GM19324 (cell line): ENCODE measurements at regions not wholly inside any gene's neighbourhood (a gene's known extent, or its start where the extent isn't known, plus 50 kb on each side); places are given as distances from the start of the nearest gene placed in this dataset.

Source experiments
- ATAC-seq: cut with Tn5 transposase; IDR thresholded peaks from one replicate; pipeline ENCODE4 v1.9.1; 2021; ENCODE audit warnings: mild to moderate bottlenecking, moderate library complexity; ENCODE audit not compliant: unreplicated experiment, low FRiP score

DNA sequence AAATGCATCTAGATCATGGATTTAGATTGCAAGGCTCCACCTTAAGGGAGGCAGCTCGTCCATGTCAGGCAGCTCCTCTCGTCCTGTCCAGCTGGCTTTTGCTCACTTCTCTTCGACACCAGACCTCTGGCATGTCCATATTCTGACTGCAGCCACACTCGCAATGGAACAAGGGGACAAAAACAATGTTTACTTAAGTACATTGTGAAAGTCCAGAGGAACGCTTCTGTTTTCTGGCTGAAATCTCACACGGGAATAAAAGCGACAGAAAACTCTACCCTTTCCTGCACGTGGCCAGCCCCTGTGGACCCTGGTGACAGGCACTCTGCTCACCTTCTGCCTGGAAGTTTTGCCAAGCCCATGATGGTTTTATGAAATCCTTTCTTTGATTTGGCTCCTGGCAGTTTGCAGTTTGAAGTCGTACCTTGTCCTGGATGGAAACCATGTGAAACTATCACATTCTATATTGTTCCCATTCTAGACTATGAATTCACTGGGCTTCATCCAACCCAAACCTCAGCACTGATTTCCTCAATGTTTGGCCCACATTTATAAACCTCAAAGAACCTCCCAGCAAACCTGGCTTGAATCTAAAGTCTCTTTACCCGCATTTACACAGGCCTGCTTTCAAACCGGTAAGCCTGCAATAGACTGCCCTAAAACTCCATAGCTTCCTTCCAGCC is 134.3 kb upstream of the PIEZO2 start:
- ATAC-seq = no peak

DNA sequence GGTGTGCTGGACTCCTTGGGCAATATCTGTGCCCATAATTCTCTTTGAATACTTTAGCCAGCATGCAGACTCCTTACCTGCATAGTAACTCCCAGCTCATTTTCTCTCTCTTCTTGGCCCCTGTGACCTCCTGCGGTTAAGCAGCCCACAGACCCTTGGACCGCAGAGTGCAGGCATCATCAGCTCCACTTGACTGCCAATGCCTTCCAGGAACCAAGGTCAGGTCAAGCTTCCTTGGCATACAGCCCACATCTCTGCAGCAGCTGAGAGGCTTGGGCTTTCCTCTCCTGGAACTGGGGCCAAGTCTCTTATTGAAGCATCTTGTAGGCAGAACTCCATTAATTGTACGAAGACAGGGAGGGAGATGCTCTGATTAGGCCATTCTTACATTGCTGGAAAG is 130.1 kb upstream of the PIEZO2 start:
- ATAC-seq = no peak

DNA sequence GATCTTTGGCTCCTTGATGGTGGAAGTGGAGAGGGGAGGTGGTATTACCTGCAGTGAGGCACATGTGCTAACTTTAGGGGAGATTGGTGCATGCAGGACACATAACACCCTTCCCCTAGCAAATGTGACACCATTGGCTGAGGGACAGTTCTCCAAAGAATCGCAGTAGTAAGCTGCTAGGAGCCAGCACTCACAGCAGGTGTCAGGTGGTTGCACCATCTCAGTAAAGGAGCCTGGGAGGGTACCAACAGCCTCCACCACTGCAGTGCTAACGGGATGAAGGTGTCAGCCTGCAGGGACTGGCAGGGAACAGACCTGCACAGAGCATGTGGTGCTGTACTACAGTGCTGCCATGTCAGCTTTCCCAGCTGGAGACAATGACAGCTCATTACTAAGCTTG is 127.3 kb upstream of the PIEZO2 start:
- no peak for ATAC-seq

DNA sequence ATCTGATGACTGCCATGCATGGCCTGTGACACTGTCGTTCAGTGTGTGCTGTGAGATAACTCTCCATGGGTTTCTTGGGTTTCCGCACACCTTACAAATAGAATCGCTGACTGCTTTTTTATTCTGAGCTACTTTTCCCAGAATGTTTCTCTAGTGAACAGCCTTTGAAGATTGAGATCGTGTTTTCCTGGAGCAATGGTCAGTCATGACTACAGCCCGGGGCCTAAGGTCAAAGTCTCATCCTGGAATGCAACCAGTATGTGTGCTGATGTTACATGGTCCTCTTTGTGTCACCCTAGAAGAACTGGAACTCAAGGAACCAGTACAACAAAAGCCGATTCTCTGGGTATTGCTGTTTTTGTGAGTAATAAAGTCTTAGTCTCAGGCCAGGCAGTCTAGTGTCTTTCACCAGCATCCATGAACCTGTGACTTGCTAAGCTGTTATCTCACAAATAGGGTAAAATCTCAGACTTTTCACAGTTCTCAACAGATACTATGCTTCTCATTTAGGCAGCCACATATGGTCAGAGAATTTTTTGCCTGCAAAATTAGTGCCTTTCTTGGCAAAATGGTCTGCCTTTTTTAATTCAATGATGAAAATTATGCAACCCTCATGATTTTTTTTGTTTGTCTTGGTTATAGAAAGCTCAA is 124.9 kb upstream of the PIEZO2 start:
- no peak for ATAC-seq

DNA sequence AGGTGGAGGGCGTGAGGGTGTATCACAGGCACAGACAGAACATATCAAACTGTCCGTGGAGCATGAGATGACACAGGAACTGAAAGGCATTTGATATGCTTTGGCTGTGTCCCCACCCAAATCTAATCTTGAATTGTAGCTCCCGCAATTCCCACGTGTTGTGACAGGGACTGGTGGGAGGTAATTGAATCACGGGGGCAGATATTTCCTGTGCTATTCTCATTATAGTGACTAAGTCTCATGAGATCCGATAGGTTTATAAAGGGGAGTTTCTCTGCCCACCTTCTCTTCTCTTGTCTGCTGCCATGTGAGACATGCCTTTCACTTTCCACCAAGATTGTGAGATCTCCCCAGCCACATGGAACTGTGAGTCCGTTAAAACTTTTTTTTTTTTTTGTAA is 123.1 kb upstream of the PIEZO2 start:
- no peak for ATAC-seq

DNA sequence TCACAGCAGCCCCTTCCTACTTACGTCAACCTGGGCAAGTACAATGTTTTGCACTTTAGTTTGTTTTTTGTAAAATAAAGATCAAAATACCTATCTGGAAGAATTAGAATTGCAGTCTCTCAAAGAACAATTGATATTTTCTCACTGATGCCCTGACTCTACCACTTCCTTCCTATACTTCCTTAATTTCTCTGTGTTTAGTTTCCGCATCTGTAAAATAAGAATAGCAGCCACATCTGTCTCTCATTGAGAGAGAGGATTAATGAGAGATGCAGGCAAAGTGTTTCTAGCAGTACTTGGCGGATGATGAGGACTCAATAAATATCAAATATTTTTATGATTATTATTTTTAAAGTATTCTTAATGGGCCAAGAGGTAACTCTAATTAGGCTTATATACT is 122.6 kb upstream of the PIEZO2 start:
- ATAC-seq = no peak

DNA sequence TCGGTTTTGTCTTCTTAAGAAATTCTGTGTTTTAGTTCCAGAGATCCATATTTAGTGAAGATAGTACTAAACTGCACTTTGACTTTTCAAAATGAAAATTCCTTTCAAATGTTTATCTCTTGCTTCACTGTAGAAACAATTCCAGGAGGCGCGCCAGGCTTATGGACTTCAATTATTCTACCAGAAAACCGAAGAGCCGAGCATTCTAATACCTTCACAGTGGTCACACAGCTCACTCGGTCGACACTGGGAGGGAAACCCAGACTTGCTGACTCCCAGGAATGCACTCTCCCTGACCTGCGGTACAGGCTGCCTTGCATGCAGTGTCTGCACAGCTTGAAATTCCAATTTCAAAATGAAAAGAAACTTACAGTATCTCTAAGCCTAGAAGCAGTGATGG is 119.9 kb upstream of the PIEZO2 start:
- no peak for ATAC-seq

DNA sequence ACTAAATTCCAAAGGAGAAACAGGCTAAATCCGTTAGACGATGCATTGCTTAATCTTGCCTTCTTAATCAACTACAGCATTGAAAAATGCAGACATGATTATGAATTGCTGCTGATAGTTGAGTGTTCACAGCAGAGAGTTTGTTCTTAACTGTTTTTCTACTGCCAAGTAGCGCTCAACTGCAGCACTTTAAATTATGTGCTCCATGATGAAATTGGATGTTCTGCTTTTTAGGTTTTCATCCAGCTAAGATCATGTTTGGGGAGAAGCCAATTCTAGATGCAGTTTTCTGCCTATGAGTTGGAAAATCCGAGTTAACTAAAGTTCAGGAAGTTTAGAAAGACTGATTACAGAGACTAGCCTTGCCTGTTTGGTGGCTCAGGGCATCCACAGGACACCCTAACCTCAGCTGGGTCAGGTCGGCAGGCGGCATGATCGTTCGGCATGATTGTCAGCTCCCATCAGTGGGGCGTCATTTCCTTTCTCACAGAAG is 119.4 kb upstream of the PIEZO2 start:
- ATAC-seq = no peak

DNA sequence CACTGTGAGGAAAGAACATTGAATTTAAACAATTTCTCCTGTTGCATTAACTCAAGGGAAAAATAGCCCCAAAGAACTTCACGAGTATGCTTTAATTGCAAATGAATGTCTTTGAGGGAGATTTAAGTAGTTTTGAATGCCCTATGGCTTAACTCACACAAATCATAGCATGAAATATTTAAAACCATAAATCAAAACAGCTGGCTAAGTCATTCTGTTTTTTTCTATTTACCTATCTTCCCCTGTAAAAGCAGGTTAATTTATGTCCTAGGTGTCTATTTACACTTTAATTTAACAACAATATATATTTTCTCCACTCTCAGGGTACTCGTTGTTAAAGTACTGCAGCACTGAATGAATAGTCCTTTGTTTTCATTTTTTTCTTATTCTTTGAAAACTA is 118.8 kb upstream of the PIEZO2 start:
- ATAC-seq = no peak

DNA sequence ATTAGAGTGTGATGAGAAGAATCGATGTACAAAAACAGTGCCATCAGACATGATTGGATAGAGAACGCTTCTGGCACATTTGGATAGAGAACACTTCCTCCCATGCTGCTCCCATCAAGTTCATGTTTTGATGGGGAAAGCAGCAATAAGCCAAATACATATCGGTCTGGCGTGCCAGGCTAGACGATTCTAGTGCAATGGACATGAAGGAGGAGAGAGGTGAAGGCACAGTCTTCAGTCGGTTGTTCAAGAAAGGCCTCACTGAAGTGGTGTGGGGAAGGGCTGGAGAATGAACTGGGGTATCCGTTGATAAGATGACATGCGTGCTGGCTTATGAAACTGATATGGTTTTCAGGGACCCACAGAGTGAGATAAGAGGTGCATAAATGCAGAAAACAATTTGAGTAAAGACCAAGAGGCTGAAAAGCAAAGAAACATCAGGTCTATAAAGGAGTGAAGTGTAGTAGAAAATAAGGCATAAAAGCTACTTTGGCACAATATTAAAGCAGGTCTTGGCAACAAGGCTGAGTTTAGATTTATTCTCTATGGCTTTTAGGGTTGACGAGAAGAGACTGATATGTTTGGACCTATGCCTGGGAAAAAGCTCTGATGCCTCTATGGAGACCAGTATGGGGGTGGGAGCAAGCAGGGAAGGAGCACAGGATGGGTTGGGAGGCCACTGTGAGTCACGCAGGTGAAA is 117.6 kb upstream of the PIEZO2 start:
- no peak for ATAC-seq

DNA sequence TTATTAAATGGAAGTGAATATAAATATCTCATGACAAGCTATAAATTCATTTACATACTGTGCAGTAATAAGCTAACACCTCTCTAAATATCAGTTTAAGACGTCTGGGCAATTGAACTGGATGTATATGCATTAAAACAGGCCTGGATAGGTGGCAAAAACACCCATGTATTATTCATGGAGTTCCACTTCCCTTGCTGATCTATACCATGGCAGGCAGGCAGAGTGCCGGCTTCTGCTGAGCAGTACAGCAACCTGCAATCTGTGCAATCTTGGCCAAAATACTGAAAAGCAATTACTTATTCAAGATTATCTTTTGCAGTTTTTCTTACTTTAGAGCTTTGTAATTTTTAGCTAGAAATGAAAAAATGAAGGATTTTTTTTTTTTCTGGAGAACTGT is 112.1 kb upstream of the PIEZO2 start:
- no peak for ATAC-seq

DNA sequence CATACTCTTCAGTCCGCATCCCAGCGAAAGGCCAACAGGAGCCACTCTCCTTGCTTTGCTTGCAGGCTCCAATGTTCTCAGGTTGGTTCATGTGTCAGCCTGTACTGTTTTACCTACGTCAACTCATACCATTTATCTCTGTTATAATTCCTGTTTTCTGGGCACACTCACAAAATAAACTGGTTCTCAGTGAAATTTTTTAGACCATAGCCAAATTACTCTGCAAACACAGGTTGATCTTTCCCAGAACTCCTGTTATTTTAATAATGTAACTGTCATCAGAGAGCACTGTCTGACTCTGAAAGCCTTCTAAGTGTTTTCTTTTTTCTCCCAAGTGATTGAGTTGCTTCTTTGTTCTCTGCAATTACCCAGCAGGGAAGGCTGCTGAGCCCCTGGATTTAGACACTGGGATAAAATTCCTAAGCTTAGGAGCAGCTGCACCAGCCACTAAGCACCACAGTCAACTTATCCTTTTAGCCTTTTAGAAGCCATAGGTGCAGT is 111.6 kb upstream of the PIEZO2 start:
- ATAC-seq = no peak

DNA sequence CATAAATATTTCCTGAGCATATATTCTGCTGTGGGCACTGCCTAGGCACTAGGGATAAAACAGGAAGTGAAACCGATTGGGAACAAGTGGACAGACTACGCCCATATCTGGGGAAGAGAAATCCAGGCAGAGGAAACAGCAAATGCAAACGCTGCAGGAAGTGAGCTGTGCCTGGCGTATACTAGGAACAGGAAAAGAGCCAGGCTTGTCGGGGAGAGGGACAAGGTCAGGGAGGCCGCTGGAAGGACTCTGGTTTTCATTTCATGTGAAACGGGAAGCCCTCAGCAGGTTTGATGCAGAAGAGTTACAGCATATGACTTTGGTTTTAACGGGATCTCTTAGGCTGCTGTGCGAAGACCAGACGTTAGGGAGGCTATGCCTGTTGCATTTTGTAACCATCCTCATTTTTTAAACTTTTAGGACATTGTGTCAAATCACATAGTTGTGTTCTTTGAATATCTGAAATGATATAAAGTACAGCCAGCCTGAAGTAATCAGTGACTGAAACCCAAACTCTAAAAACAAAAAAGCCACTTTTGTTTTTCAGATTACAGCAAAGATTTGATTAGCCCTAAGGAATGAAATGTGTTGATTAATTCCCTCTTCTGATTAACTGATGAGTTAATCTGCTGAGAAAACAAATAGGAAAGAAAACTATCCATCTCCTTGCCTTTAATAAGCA is 110.2 kb upstream of the PIEZO2 start:
- ATAC-seq = no peak

DNA sequence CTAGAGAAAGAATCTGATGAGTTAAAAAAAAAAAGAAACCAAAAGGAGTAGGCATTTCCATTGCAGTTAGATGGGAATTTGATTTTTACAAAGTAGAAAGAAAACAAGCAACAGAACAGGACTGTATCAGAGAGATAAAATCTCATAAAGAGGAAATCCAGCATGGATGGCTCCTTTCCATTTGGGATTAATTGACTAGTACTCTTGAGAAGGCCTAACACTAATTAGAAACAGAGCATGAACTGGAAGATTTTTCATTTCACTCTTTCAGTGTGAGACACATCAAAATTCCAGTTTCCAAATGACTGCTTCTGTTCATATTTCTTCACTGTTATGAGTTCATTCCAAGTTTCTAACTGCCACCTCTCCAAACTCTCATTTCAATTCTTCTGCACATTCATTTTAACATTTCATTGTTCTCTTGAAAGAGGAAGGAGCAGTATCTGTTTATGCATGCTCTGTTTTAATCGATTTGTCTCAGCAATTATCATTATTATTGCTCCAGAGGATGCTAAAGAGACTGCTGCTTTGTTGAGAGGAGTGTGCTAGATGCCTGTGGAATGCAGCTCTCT is 108.8 kb upstream of the PIEZO2 start:
- ATAC-seq = no peak

DNA sequence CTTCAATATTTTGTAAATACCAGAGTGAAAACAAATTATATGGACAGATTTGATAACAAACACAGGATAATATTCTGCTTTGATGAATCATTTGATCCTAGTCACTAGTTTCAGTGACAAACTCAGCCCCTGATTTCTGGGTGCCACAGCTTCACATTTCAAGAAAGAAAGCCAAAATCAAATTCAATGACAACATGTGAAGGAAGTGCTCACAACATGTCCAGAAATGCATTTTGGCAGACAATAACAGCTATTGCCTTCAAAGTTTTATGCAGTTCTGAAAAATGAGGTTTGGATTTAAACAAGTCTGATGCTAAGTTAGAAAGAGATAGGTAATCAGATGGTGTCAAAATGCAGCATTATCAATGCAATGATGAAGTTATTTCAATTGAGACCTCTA is 106.9 kb upstream of the PIEZO2 start:
- ATAC-seq = no peak

DNA sequence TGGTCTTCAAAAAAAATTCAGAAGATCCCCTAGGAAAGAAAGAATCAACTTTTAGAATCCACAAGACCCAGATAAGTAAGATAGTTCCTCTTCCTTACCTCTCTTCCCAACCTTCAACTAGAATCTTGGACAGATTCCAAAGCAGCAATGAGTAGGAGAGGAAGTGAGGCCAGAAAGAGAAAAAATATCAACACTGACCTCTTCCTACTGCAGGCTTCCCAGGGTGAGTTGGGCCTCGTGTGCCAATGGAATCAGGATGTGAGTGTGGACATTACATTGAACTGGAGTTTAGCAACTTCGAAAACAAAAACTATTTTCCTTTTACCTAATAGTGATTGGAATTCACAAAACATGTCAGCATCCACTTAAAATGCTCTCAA is 102.5 kb upstream of the PIEZO2 start:
- no peak for ATAC-seq

DNA sequence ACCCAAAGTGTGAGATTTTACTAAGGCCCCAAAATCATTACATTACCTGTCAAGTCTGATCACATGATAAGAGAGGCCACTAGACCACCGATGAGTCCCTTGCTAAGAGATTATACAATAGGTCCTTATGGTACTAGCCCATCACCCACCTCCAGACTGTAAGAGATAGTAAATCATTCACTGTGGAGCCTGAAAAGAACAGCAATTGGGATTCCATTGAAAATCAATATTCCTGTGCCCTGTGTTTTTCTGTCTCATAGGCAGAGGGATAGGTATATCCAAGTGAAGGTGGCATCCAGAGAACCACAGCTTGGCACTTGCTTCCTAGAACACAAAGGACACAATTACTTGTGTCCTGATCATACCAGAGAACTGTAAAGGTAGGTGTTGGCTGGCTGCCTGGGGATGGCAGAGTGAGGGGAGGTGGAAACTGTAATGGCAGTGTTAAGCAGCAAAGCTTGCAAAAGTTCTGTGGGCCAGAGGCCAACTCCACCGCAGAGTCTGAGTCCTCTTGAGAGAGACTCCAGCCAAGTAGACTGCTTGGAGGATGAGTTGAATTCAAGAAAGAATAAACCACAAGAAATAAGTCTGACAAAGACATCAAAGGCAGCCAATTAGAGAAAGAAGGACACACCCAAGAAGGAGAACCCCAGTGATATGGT is 102.0 kb upstream of the PIEZO2 start:
- no peak for ATAC-seq

DNA sequence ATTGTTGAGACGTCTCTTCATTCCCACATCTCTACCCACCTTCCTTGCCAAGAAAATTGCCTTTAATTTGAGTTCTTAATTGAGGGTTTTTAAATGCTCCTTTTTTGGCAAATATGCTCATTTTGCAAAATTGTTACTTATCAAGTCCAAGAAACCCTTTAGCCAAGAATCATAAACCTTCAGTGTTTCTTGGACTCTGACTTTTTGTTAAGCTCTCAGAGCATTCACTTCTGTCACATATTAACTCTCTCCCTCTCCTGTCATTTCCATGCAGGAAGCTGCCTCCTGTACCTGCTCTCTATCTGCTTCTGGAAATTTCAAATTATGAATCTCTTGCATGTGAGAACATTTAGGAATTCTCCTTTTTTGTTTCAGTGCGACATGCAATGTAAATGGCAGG is 100.0 kb upstream of the PIEZO2 start:
- ATAC-seq = no peak

DNA sequence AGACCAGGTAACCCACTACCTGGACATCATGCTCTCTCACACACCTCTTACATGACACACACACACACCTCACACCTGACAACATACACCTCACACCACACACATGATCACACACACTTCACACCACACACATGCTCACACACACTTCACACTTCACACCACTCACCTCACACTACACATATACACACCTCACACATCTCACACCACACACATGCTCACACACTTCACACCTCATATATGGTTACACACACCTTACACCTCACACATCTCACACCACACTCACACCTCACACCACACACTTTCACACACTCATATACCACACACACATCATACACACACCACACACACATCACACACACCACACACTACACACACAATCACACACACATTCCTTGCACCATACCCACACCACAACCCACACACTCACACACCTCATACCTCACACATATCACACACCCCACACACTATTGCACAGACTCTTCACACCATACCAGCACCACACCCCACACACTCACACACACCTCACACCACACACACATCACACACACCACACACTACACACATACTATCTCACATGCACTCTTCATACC is 98.1 kb upstream of the PIEZO2 start:
- ATAC-seq = no peak
